ENCODE measurements at regions not wholly inside any gene's neighbourhood (a gene's known extent, or its start where the extent isn't known, plus 50 kb on each side); places are given as distances from the start of the nearest gene placed in this dataset.
"Not testable (repeated sequence)": the region's sequence is repeated elsewhere in the genome, so short reads cannot be mapped to it uniquely, and the experiment has no call there.

GRCh38 chr12:78371284-78371683, 493.3 kb upstream of the SYT1 start:
- Histone ChIP-seq H3K9me3 (ENCODE audit: low read depth) (no peaks in the 10 kb centered on the region), H3K4me3 (no peak overlapping the region), H2AFZ (replicated peaks) (no peak overlapping the region), H3K9ac (no peak overlapping the region), H3K4me1 (peaks cover 12% of the 10 kb centered on the region), H3F3A (ENCODE audit: low read depth) (no peaks in the 10 kb centered on the region), H3K79me2 (ENCODE audit: low read depth) (no peaks in the 10 kb centered on the region), H4K20me1 (ENCODE audit: low read depth) (no peaks in the 10 kb centered on the region), H3K36me3 (no peaks in the 10 kb centered on the region), H3K27me3 (no peaks in the 10 kb centered on the region), H3K27ac (no peak overlapping the region), H3K4me2 (no peak overlapping the region)
- Mint-ChIP-seq H3K9me3 (no peaks in the 10 kb centered on the region), H3K27me3 (ENCODE audit: insufficient read depth, low read depth) (peaks cover 2% of the 10 kb centered on the region), H3K27ac (no peak overlapping the region), H3K36me3 (no peaks in the 10 kb centered on the region), H3K4me3 (no peak overlapping the region), H3K4me1 (peaks cover 7% of the 10 kb centered on the region)
- DNase-seq (ENCODE audit: low spot score) = no peak
- TF ChIP-seq EZH2 (IDR thresholded peaks at IDR 0.05) (no peak), EZH2phosphoT487 (IDR thresholded peaks at IDR 0.05) (no peak), CTCF (IDR thresholded peaks at IDR 0.05) (no peak)

- H3K27ac ChIP-seq = no peak overlapping the region
- no peak overlapping the region for H3K4me3 Mint-ChIP-seq
- no peak overlapping the region for H3K4me3 ChIP-seq
- H2AFZ ChIP-seq (replicated peaks) = no peak overlapping the region
- no peak for DNase-seq (ENCODE audit: low spot score)
- H3K9me3 ChIP-seq (ENCODE audit: low read depth) = peaks cover 2% of the 10 kb centered on the region
- H3K9me3 Mint-ChIP-seq = peaks cover 22% of the 10 kb centered on the region
- no peaks in the 10 kb centered on the region for H3F3A ChIP-seq (ENCODE audit: low read depth)
- no peak overlapping the region for H3K9ac ChIP-seq
- no peak for TF ChIP-seq CTCF (IDR thresholded peaks at IDR 0.05)
- no peak for TF ChIP-seq EZH2phosphoT487 (IDR thresholded peaks at IDR 0.05)
- no peak for TF ChIP-seq EZH2 (IDR thresholded peaks at IDR 0.05)
- no peaks in the 10 kb centered on the region for H3K36me3 Mint-ChIP-seq
- H3K4me2 ChIP-seq = no peak overlapping the region
- no peaks in the 10 kb centered on the region for H3K27me3 ChIP-seq
- no peak overlapping the region for H3K27ac Mint-ChIP-seq
- H3K36me3 ChIP-seq = no peaks in the 10 kb centered on the region
- H3K4me1 Mint-ChIP-seq = peaks cover 7% of the 10 kb centered on the region
- no peaks in the 10 kb centered on the region for H3K79me2 ChIP-seq (ENCODE audit: low read depth)
- peaks cover 12% of the 10 kb centered on the region for H3K4me1 ChIP-seq
- H3K27me3 Mint-ChIP-seq (ENCODE audit: insufficient read depth, low read depth) = peaks cover 2% of the 10 kb centered on the region
- H4K20me1 ChIP-seq (ENCODE audit: low read depth) = no peaks in the 10 kb centered on the region
These were observed 489.1 kb upstream of the SYT1 start for GRCh38 chr12:78375461-78375860.

- Histone ChIP-seq H3K4me3 (no peak overlapping the region), H3K27ac (no peak overlapping the region), H3K9ac (no peak overlapping the region), H3K4me1 (peaks cover 12% of the 10 kb centered on the region), H3K36me3 (no peaks in the 10 kb centered on the region), H3F3A (ENCODE audit: low read depth) (no peaks in the 10 kb centered on the region), H2AFZ (replicated peaks) (no peak overlapping the region), H4K20me1 (ENCODE audit: low read depth) (no peaks in the 10 kb centered on the region), H3K27me3 (no peaks in the 10 kb centered on the region), H3K4me2 (no peak overlapping the region), H3K79me2 (ENCODE audit: low read depth) (no peaks in the 10 kb centered on the region), H3K9me3 (ENCODE audit: low read depth) (peaks cover 2% of the 10 kb centered on the region)
- Mint-ChIP-seq H3K36me3 (no peaks in the 10 kb centered on the region), H3K9me3 (peaks cover 22% of the 10 kb centered on the region), H3K4me3 (no peak overlapping the region), H3K27ac (no peak overlapping the region), H3K27me3 (ENCODE audit: insufficient read depth, low read depth) (no peaks in the 10 kb centered on the region), H3K4me1 (peaks cover 7% of the 10 kb centered on the region)
- TF ChIP-seq EZH2 (IDR thresholded peaks at IDR 0.05) = no peak
- TF ChIP-seq EZH2phosphoT487 (IDR thresholded peaks at IDR 0.05) = no peak
- TF ChIP-seq CTCF (IDR thresholded peaks at IDR 0.05) = no peak
- no peak for DNase-seq (ENCODE audit: low spot score)
These were observed 488.3 kb upstream of the SYT1 start for GRCh38 chr12:78376257-78376656.

GRCh38 chr12:78379065-78379464, 485.5 kb upstream of the SYT1 start:
- not testable (repeated sequence) for H3K27ac ChIP-seq; H3K4me3 Mint-ChIP-seq; DNase-seq (ENCODE audit: low spot score); H3K36me3 Mint-ChIP-seq; H3K4me1 Mint-ChIP-seq; H3K4me2 ChIP-seq; H3K4me3 ChIP-seq; H3K79me2 ChIP-seq (ENCODE audit: low read depth); H3K27ac Mint-ChIP-seq; H3K36me3 ChIP-seq; H3K27me3 ChIP-seq; H4K20me1 ChIP-seq (ENCODE audit: low read depth); H2AFZ ChIP-seq (replicated peaks); H3K4me1 ChIP-seq; H3F3A ChIP-seq (ENCODE audit: low read depth); H3K9me3 ChIP-seq (ENCODE audit: low read depth); H3K27me3 Mint-ChIP-seq (ENCODE audit: insufficient read depth, low read depth); H3K9ac ChIP-seq
- peaks cover 22% of the 10 kb centered on the region for H3K9me3 Mint-ChIP-seq

Measured in neural progenitor cell (in vitro differentiated cells).